IMR-90 (cell line): ENCODE measurements at regions not wholly inside any gene's neighbourhood (a gene's known extent, or its start where the extent isn't known, plus 50 kb on each side); places are given as distances from the start of the nearest gene placed in this dataset.

Experiments used
- FOS ChIP-seq: fragments of 150-350 bp; IDR thresholded peaks from 2 replicates; pipeline ENCODE4 v1.6.1; 2016; ENCODE audit warnings: low read depth, low read length
- MXI1 ChIP-seq: IDR thresholded peaks from 2 replicates; pipeline ENCODE4 v1.6.1; 2012; ENCODE audit warnings: low read depth, mild to moderate bottlenecking, low read length, moderate library complexity, borderline replicate concordance
- NFE2L2 ChIP-seq: fragments of 150-350 bp; IDR thresholded peaks from 2 replicates; pipeline ENCODE4 v1.6.1; 2016; ENCODE audit warnings: low read depth, mild to moderate bottlenecking, low read length
- POLR2A ChIP-seq: IDR thresholded peaks from 2 replicates; pipeline ENCODE4 v1.6.1; 2012; ENCODE audit warnings: mild to moderate bottlenecking, low read depth, low read length
- SMC3 ChIP-seq: fragments of 150-350 bp; IDR thresholded peaks from 2 replicates; pipeline ENCODE4 v1.6.1; 2016; ENCODE audit warnings: low read depth, mild to moderate bottlenecking, antibody characterized with exemption, low read length, moderate library complexity
- TF ChIP-seq, protein P1 (sequence below): conservative IDR thresholded peaks from 2 replicates; pipeline ENCODE4 v1.5.1; 2012; ENCODE audit warnings: mild to moderate bottlenecking, low read depth, low read length, improper control_type of control experiment

DNA sequence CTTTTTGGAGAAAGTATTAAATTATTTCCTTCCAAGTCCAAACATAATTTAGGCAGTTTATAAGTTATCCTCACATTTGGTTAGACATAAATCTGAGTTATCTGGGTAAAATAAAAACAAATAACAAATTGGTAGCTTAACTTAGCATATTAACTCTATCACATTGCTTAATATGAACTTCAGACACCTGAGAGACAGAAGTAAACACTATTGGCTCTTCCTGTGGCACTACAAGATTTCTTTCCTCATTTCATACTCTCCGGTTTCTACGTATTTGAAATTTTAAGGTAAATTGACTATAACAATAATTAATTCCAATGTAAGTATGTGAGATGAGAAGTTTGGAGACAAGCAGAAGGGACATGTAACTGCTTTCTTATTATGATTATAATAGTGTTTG is 106.8 kb downstream of the TRMT11 start:
- TF ChIP-seq FOS (no peak), POLR2A (no peak), MXI1 (no peak), SMC3 (no peak), NFE2L2 (no peak)
- TF ChIP-seq, protein P1, sequence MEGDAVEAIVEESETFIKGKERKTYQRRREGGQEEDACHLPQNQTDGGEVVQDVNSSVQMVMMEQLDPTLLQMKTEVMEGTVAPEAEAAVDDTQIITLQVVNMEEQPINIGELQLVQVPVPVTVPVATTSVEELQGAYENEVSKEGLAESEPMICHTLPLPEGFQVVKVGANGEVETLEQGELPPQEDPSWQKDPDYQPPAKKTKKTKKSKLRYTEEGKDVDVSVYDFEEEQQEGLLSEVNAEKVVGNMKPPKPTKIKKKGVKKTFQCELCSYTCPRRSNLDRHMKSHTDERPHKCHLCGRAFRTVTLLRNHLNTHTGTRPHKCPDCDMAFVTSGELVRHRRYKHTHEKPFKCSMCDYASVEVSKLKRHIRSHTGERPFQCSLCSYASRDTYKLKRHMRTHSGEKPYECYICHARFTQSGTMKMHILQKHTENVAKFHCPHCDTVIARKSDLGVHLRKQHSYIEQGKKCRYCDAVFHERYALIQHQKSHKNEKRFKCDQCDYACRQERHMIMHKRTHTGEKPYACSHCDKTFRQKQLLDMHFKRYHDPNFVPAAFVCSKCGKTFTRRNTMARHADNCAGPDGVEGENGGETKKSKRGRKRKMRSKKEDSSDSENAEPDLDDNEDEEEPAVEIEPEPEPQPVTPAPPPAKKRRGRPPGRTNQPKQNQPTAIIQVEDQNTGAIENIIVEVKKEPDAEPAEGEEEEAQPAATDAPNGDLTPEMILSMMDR: no peak
